ENCODE measurements at regions not wholly inside any gene's neighbourhood (a gene's known extent, or its start where the extent isn't known, plus 50 kb on each side); places are given as distances from the start of the nearest gene placed in this dataset.
A peak's percentile ranks its signal among the peaks of the same experiment; 100 is the strongest.

DNA sequence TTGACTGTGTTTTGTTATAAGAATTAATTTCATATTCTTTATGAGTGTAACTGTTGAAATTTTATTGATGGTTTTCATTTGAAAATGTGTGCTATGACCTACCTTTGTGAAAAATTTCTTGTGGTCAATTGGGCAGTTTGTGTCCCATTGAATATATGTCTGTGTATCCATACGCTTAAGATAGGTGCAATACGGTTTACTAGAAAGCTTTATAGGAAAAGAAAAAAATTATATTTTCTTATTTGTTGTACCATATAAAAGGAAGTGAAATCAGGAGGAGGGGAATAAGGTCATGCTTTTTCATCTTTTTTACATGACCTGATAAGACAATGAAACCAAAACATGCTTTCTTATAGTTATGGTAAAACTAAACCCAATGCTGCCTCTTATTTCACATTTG lies 807.7 kb downstream of the USP25 start:
- FAIRE-seq (peak; percentile 19), DNase-seq (no peak)
- H3K4me3 ChIP-seq (ENCODE audit: low read length in 3 of 3): peak overlapping the region in 2 of 3 donors; percentile 59 to 70
- TF ChIP-seq, protein P1, sequence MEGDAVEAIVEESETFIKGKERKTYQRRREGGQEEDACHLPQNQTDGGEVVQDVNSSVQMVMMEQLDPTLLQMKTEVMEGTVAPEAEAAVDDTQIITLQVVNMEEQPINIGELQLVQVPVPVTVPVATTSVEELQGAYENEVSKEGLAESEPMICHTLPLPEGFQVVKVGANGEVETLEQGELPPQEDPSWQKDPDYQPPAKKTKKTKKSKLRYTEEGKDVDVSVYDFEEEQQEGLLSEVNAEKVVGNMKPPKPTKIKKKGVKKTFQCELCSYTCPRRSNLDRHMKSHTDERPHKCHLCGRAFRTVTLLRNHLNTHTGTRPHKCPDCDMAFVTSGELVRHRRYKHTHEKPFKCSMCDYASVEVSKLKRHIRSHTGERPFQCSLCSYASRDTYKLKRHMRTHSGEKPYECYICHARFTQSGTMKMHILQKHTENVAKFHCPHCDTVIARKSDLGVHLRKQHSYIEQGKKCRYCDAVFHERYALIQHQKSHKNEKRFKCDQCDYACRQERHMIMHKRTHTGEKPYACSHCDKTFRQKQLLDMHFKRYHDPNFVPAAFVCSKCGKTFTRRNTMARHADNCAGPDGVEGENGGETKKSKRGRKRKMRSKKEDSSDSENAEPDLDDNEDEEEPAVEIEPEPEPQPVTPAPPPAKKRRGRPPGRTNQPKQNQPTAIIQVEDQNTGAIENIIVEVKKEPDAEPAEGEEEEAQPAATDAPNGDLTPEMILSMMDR (IDR thresholded peaks at IDR 0.05; ENCODE audit: borderline replicate concordance, extremely low read depth, insufficient read depth): no peak
- peaks cover 0 to 4% (median 3%) of the 10 kb centered on the region in 3 donors for H3K4me1 ChIP-seq (ENCODE audit: control insufficient read depth in 2 of 3, insufficient read depth in 2 of 3, low read depth in 1 of 3, low read length in 3 of 3)
- H3K9me3 ChIP-seq (ENCODE audit: control insufficient read depth in 2 of 3, insufficient read depth in 1 of 3, low read length in 3 of 3): no peaks in the 10 kb centered on the region
- no peak overlapping the region for H3K27ac ChIP-seq (ENCODE audit: low read depth in 2 of 2, low read length in 2 of 2)
- H3K27me3 ChIP-seq (ENCODE audit: control insufficient read depth, insufficient read depth, low read length): no peaks in the 10 kb centered on the region
- intact Hi-C loops (cut with DNase I): no loop called here
- no peak overlapping the region for H3K9ac ChIP-seq (ENCODE audit: low read length in 3 of 3)
- peaks cover 0 to 3% (median 0%) of the 10 kb centered on the region in 3 donors for H3K36me3 ChIP-seq (ENCODE audit: control insufficient read depth in 2 of 3, insufficient read depth in 3 of 3, low read length in 3 of 3)

DNA sequence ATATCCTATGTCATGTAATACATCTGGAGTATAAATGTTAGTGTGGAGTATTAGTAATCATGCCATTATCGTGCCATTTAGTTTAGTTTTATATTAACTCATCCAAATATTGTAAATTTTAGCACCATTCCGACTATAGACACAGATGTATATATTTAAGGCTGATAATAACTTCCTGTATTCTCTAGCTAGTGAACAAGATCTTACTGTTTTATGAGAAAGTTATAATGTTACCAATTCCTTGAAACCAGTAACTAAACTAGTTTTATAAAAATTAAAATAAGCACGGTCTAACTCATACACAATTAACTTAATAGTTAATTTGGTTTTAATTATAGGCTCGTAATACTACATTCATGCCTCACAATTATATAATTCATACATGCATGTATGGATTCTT lies 808.6 kb downstream of the USP25 start:
- peaks cover 0 to 3% (median 0%) of the 10 kb centered on the region in 3 donors for H3K36me3 ChIP-seq (ENCODE audit: control insufficient read depth in 2 of 3, insufficient read depth in 3 of 3, low read length in 3 of 3)
- no peak overlapping the region for H3K27ac ChIP-seq (ENCODE audit: low read depth in 2 of 2, low read length in 2 of 2)
- FAIRE-seq (peak; percentile 73), DNase-seq (no peak)
- intact Hi-C loops (cut with DNase I): no loop called here
- no peaks in the 10 kb centered on the region for H3K9me3 ChIP-seq (ENCODE audit: control insufficient read depth in 2 of 3, insufficient read depth in 1 of 3, low read length in 3 of 3)
- TF ChIP-seq, protein P1 (IDR thresholded peaks at IDR 0.05; ENCODE audit: borderline replicate concordance, extremely low read depth, insufficient read depth): no peak
- H3K27me3 ChIP-seq (ENCODE audit: control insufficient read depth, insufficient read depth, low read length): no peaks in the 10 kb centered on the region
- peaks cover 0 to 4% (median 3%) of the 10 kb centered on the region in 3 donors for H3K4me1 ChIP-seq (ENCODE audit: control insufficient read depth in 2 of 3, insufficient read depth in 2 of 3, low read depth in 1 of 3, low read length in 3 of 3)
- H3K9ac ChIP-seq (ENCODE audit: low read length in 3 of 3): no peak overlapping the region
- no peak overlapping the region for H3K4me3 ChIP-seq (ENCODE audit: low read length in 3 of 3)

DNA sequence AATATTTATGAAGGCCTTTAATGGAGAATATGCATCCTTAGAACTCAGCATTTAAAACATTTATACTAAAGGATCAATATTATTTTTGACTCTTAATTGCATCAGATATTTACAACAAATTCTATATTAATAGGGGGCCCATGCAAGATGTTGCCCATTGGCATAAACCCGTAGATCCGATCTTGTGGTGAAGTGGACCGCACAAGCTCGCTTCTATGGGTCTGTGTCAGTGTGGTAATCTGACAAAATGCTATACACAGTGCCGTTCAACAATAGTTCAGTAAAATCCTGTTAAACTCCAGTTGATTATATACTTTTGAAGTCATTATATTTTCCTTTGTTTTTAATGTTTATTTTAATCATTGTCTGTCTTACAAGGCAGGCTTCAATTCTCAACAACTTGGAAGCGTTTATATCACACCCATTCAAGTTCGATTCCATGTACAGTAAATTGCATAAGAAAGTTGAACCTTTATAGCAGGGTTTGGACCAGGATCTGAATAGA lies 809.2 kb downstream of the USP25 start:
- intact Hi-C loops (cut with DNase I): no loop called here

More for the DNA sequence above, 809.2 kb downstream of the USP25 start:
- Histone ChIP-seq H3K9ac (ENCODE audit: low read length in 3 of 3) (no peak overlapping the region), H3K9me3 (ENCODE audit: control insufficient read depth in 2 of 3, insufficient read depth in 1 of 3, low read length in 3 of 3) (no peaks in the 10 kb centered on the region), H3K4me1 (ENCODE audit: control insufficient read depth in 2 of 3, insufficient read depth in 2 of 3, low read depth in 1 of 3, low read length in 3 of 3) (peaks cover 0 to 4% (median 0%) of the 10 kb centered on the region in 3 donors), H3K27ac (ENCODE audit: low read depth in 2 of 2, low read length in 2 of 2) (no peak overlapping the region), H3K36me3 (ENCODE audit: control insufficient read depth in 2 of 3, insufficient read depth in 3 of 3, low read length in 3 of 3) (peaks cover 0 to 3% (median 0%) of the 10 kb centered on the region in 3 donors), H3K27me3 (ENCODE audit: control insufficient read depth, insufficient read depth, low read length) (no peaks in the 10 kb centered on the region), H3K4me3 (ENCODE audit: low read length in 3 of 3) (no peak overlapping the region)
- FAIRE-seq: no peak
- no peak for DNase-seq
- TF ChIP-seq, protein P1 (IDR thresholded peaks at IDR 0.05; ENCODE audit: borderline replicate concordance, extremely low read depth, insufficient read depth): no peak
